Panc1 (cell line): ENCODE measurements at regions not wholly inside any gene's neighbourhood (a gene's known extent, or its start where the extent isn't known, plus 50 kb on each side); places are given as distances from the start of the nearest gene placed in this dataset.

ENCODE experiments used
- ATAC-seq: fragments of 200-7000 bp; cut with Tn5 transposase; 2 replicates; pipeline ENCODE4 v1.9.1; 2020; ENCODE audit warnings: mild to moderate bottlenecking, moderate library complexity
- BruUV-seq: library from RNA; stranded (reverse); fragments of 400-500 nt; replicated peaks from 2 replicates; lab custom pipeline; 2021; lab: Mats Ljungman, UMichigan
- CTCF ChIA-PET: fragments of 300-600 bp; sonication (Branson Sonifier 250); formaldehyde crosslinking; loops from one replicate; lab custom pipeline; 2022; ENCODE audit warnings: antibody characterized with exemption; lab: Charles Lee
- POLR2A ChIA-PET: fragments of 300-600 bp; sonication (Branson Sonifier 250); formaldehyde crosslinking; loops from one replicate; lab custom pipeline; 2022; ENCODE audit warnings: antibody characterized with exemption; lab: Charles Lee
- DNase-seq: peaks from one replicate; pipeline ENCODE4 v3.0.0-alpha.2; 2010; ENCODE audit warnings: low read depth, low spot score
- H3K27ac ChIP-seq: 2 replicates; pipeline ENCODE4 v1.5.1; 2011; ENCODE audit warnings: mild to moderate bottlenecking, low read length, inconsistent platforms
- H3K27me3 ChIP-seq: fragments of 200-500 bp; sonication (Bioruptor generic); 2 replicates; pipeline ENCODE4 v1.6.0; 2014; ENCODE audit warnings: low read length, inconsistent platforms; ENCODE audit not compliant: control insufficient read depth, insufficient read depth
- H3K36me3 ChIP-seq: fragments of 200-500 bp; sonication (Bioruptor generic); 2 replicates; pipeline ENCODE4 v1.5.1; 2014; ENCODE audit warnings: inconsistent platforms, mild to moderate bottlenecking, low read length, moderate library complexity; ENCODE audit not compliant: control insufficient read depth, insufficient read depth
- H3K4me1 ChIP-seq: 2 replicates; pipeline ENCODE4 v1.5.1; 2011; ENCODE audit warnings: inconsistent platforms, mild to moderate bottlenecking, low read length, moderate library complexity; ENCODE audit not compliant: control insufficient read depth, insufficient read depth
- H3K4me3 ChIP-seq, 2 experiments: 2 replicates each; pipeline ENCODE4 v1.5.1; 2011 to 2012; ENCODE audit warnings: low read depth in 2 of 2, low read length in 2 of 2, mild to moderate bottlenecking in 2 of 2, inconsistent platforms in 1 of 2, moderate library complexity in 1 of 2
- H3K9me3 ChIP-seq: fragments of 200-500 bp; sonication (Bioruptor generic); 2 replicates; pipeline ENCODE4 v1.5.1; 2014; ENCODE audit warnings: low read depth, mild to moderate bottlenecking, inconsistent platforms, low read length, moderate library complexity; ENCODE audit not compliant: control insufficient read depth, insufficient read depth
- CTCF ChIP-seq: fragments of 450-650 bp; IDR thresholded peaks from 2 replicates; pipeline ENCODE4 v1.5.1; 2017; ENCODE audit warnings: mild to moderate bottlenecking
- POLR2AphosphoS5 ChIP-seq: IDR thresholded peaks from 2 replicates; pipeline ENCODE4 v1.6.1; 2012; ENCODE audit warnings: mild to moderate bottlenecking, low read depth, low read length, moderate library complexity
- SIN3A ChIP-seq: IDR thresholded peaks from 2 replicates; pipeline ENCODE4 v1.6.1; 2012; ENCODE audit warnings: low read depth, mild to moderate bottlenecking, low read length, moderate library complexity, borderline replicate concordance; ENCODE audit not compliant: insufficient read depth
- TCF7L2 ChIP-seq: IDR thresholded peaks from 2 replicates; pipeline ENCODE4 v1.6.1; 2011; ENCODE audit warnings: mild to moderate bottlenecking, low read depth, low read length, inconsistent platforms
- in situ Hi-C: cut with HindIII; loops from 2 replicates; pipeline ENCODE4 v1.10.0; 2016; ENCODE audit warnings: low sequenced_read_pairs, low pct_unique_long_range_greater_than_20kb
- intact Hi-C: fragments of 100-400 bp; cut with micrococcal nuclease; formaldehyde crosslinking; loops from one replicate; pipeline ENCODE4 v1.10.0; 2022; ENCODE audit not compliant: unreplicated experiment
- TF ChIP-seq, protein P1 (sequence below), 2 experiments: IDR thresholded peaks; 2 replicates each; pipeline ENCODE4 v1.6.1; 2011 to 2012; ENCODE audit warnings: low read depth in 2 of 2, control low read depth in 1 of 2, low read length in 1 of 2, mild to moderate bottlenecking in 1 of 2, moderate library complexity in 1 of 2; ENCODE audit not compliant: insufficient read depth in 1 of 2

- CTCF ChIA-PET, result no interaction called here
- intact Hi-C loops, result no loop called here
Observed at GRCh38 chr2:7880566-7880965, 801.3 kb upstream of the ID2 start.

GRCh38 chr2:7881063-7881462 is 800.8 kb upstream of the ID2 start:
- Histone ChIP-seq H3K27me3 (no peaks in the 10 kb centered on the region), H3K27ac (no peak overlapping the region), H3K4me3 (no peak overlapping the region), H3K4me1 (no peaks in the 10 kb centered on the region), H3K36me3 (no peaks in the 10 kb centered on the region), H3K9me3 (no peaks in the 10 kb centered on the region)
- in situ Hi-C loops (no loop called here), intact Hi-C loops (no loop called here)
- ChIA-PET POLR2A (no interaction called here), CTCF (no interaction called here)
- TF ChIP-seq SIN3A (no peak), POLR2AphosphoS5 (no peak), TCF7L2 (no peak), CTCF (no peak)
- TF ChIP-seq, protein P1, sequence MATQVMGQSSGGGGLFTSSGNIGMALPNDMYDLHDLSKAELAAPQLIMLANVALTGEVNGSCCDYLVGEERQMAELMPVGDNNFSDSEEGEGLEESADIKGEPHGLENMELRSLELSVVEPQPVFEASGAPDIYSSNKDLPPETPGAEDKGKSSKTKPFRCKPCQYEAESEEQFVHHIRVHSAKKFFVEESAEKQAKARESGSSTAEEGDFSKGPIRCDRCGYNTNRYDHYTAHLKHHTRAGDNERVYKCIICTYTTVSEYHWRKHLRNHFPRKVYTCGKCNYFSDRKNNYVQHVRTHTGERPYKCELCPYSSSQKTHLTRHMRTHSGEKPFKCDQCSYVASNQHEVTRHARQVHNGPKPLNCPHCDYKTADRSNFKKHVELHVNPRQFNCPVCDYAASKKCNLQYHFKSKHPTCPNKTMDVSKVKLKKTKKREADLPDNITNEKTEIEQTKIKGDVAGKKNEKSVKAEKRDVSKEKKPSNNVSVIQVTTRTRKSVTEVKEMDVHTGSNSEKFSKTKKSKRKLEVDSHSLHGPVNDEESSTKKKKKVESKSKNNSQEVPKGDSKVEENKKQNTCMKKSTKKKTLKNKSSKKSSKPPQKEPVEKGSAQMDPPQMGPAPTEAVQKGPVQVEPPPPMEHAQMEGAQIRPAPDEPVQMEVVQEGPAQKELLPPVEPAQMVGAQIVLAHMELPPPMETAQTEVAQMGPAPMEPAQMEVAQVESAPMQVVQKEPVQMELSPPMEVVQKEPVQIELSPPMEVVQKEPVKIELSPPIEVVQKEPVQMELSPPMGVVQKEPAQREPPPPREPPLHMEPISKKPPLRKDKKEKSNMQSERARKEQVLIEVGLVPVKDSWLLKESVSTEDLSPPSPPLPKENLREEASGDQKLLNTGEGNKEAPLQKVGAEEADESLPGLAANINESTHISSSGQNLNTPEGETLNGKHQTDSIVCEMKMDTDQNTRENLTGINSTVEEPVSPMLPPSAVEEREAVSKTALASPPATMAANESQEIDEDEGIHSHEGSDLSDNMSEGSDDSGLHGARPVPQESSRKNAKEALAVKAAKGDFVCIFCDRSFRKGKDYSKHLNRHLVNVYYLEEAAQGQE (IDR thresholded peaks at IDR 0.05; ENCODE audit: insufficient read depth in 1 of 2, low read depth in 2 of 2, low read length in 1 of 2), result no peak
- no TSS peak for BruUV-seq
- ATAC-seq (no peak), DNase-seq (no peak)

More at GRCh38 chr2:7880566-7880965, 801.3 kb upstream of the ID2 start:
- no peak for DNase-seq
- H3K9me3 ChIP-seq, result no peaks in the 10 kb centered on the region
- TF ChIP-seq SIN3A, result no peak
- TF ChIP-seq TCF7L2, result no peak
- TF ChIP-seq, protein P1 (IDR thresholded peaks at IDR 0.05; ENCODE audit: insufficient read depth in 1 of 2, low read depth in 2 of 2, low read length in 1 of 2), result no peak
- TF ChIP-seq POLR2AphosphoS5, result no peak
- no peak for TF ChIP-seq CTCF
- H3K4me1 ChIP-seq, result no peaks in the 10 kb centered on the region
- POLR2A ChIA-PET, result no interaction called here
- H3K4me3 ChIP-seq, result no peak overlapping the region
- no peaks in the 10 kb centered on the region for H3K36me3 ChIP-seq
- no peak overlapping the region for H3K27ac ChIP-seq
- ATAC-seq, result no peak
- no TSS peak for BruUV-seq
- H3K27me3 ChIP-seq, result no peaks in the 10 kb centered on the region
- in situ Hi-C loops, result no loop called here
